HepG2 (cell line): ENCODE measurements at regions not wholly inside any gene's neighbourhood (a gene's known extent, or its start where the extent isn't known, plus 50 kb on each side); places are given as distances from the start of the nearest gene placed in this dataset.

ENCODE experiments used
- ATF7-NPFF ChIP-seq: sonication (generic); formaldehyde crosslinking; IDR thresholded peaks from 2 replicates; pipeline ENCODE4 v1.8.1; 2023; ENCODE audit warnings: mild to moderate bottlenecking, low read depth, missing genetic modification reagents, moderate library complexity
- CEBPG ChIP-seq: IDR thresholded peaks from 2 replicates; pipeline ENCODE4 v1.6.1; 2016
- GABPA ChIP-seq, 2 experiments: IDR thresholded peaks; 2 replicates each; pipeline ENCODE4 v1.6.1; 2011 to 2016; ENCODE audit warnings: low read depth in 2 of 2, low read length in 1 of 2, missing biosample characterization in 1 of 2, missing genetic modification characterization in 1 of 2
- HHEX ChIP-seq: IDR thresholded peaks from 2 replicates; pipeline ENCODE4 v1.6.1; 2016; ENCODE audit warnings: control low read depth
- MED13 ChIP-seq: sonication (generic); formaldehyde crosslinking; IDR thresholded peaks from 2 replicates; pipeline ENCODE4 v1.5.0; 2020; ENCODE audit warnings: missing genetic modification reagents
- MYNN ChIP-seq: sonication (generic); formaldehyde crosslinking; IDR thresholded peaks from 2 replicates; pipeline ENCODE4 v1.4.0; 2020; ENCODE audit warnings: mild to moderate bottlenecking, low read depth, missing genetic modification reagents
- NR2F6 ChIP-seq, 2 experiments: IDR thresholded peaks; 2 replicates each; pipeline ENCODE4 v1.6.1; 2016; ENCODE audit warnings: antibody characterized with exemption in 1 of 2, mild to moderate bottlenecking in 1 of 2
- RAD21 ChIP-seq: fragments of 450-650 bp; formaldehyde crosslinking; IDR thresholded peaks from 2 replicates; pipeline ENCODE4 v1.5.0; 2020; ENCODE audit warnings: mild to moderate bottlenecking
- SP1 ChIP-seq, 2 experiments: fragments of 450-650 bp in 1 of 2; sonication (generic) in 1 of 2; formaldehyde crosslinking in 1 of 2; IDR thresholded peaks; 2 replicates each; pipeline versions ENCODE4 v1.4.0 to v1.6.1; 2016 to 2020; ENCODE audit warnings: missing genetic modification reagents in 1 of 2
- SRSF4 ChIP-seq: fragments of 200-400 bp; formaldehyde crosslinking; IDR thresholded peaks from one replicate; pipeline ENCODE4 v1.6.1; 2018; ENCODE audit warnings: mild to moderate bottlenecking, low read depth, low read length, moderate library complexity; ENCODE audit not compliant: poor library complexity, severe bottlenecking
- ZBTB7A ChIP-seq: sonication (generic); formaldehyde crosslinking; IDR thresholded peaks from 2 replicates; pipeline ENCODE4 v1.8.0; 2022; ENCODE audit warnings: mild to moderate bottlenecking, missing genetic modification reagents
- ZNF776 ChIP-seq: sonication (generic); formaldehyde crosslinking; IDR thresholded peaks from 2 replicates; pipeline ENCODE4 v1.4.0; 2020; ENCODE audit warnings: mild to moderate bottlenecking, missing genetic modification reagents
- TF ChIP-seq, protein P1 (sequence below): sonication (generic); formaldehyde crosslinking; IDR thresholded peaks from 2 replicates; pipeline ENCODE4 v1.5.0; 2020; ENCODE audit warnings: mild to moderate bottlenecking, missing genetic modification reagents, moderate library complexity
- TF ChIP-seq, protein P2 (sequence below): IDR thresholded peaks from 2 replicates; pipeline ENCODE4 v1.4.0; 2020; ENCODE audit warnings: mild to moderate bottlenecking, missing genetic modification reagents

DNA sequence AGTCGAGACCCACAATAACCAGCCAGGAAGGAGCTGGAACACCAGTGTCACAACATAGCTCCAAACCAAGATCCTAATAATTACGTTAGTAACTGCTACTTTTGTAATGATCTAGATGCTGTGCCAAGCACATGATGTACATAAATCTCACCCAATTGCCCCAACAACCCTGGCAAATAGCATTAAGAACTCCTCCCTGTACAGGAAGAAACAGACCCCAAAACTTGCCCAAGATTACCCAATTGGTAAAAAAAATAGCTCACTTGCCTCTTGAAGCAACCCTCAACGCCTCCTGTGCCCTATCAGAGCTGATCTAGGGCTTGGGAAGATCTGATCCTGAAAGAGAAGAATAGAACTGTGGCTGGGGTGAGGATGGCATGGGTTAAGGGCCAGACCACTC is 628.7 kb upstream of the AUTS2 start:
- TF ChIP-seq MED13 (CRISPR knock-in tag): no peak
- TF ChIP-seq CEBPG (CRISPR knock-in tag): no peak
- no peak for TF ChIP-seq ZNF776 (CRISPR knock-in tag)
- TF ChIP-seq, protein P1, sequence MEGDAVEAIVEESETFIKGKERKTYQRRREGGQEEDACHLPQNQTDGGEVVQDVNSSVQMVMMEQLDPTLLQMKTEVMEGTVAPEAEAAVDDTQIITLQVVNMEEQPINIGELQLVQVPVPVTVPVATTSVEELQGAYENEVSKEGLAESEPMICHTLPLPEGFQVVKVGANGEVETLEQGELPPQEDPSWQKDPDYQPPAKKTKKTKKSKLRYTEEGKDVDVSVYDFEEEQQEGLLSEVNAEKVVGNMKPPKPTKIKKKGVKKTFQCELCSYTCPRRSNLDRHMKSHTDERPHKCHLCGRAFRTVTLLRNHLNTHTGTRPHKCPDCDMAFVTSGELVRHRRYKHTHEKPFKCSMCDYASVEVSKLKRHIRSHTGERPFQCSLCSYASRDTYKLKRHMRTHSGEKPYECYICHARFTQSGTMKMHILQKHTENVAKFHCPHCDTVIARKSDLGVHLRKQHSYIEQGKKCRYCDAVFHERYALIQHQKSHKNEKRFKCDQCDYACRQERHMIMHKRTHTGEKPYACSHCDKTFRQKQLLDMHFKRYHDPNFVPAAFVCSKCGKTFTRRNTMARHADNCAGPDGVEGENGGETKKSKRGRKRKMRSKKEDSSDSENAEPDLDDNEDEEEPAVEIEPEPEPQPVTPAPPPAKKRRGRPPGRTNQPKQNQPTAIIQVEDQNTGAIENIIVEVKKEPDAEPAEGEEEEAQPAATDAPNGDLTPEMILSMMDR (CRISPR knock-in tag): no peak
- no peak for TF ChIP-seq NR2F6 (IDR thresholded peaks at IDR 0.05)
- no peak for TF ChIP-seq NR2F6 (CRISPR knock-in tag; IDR thresholded peaks at IDR 0.05)
- TF ChIP-seq MYNN: no peak
- TF ChIP-seq ZBTB7A (CRISPR knock-in tag): no peak
- TF ChIP-seq SP1 (IDR thresholded peaks at IDR 0.05): no peak
- no peak for TF ChIP-seq SP1 (CRISPR knock-in tag; IDR thresholded peaks at IDR 0.05)
- TF ChIP-seq RAD21 (CRISPR knock-in tag): no peak
- TF ChIP-seq GABPA (IDR thresholded peaks at IDR 0.05; ENCODE audit: low read depth, low read length): no peak
- no peak for TF ChIP-seq GABPA (CRISPR knock-in tag; IDR thresholded peaks at IDR 0.05; ENCODE audit: low read depth)
- TF ChIP-seq SRSF4: no peak
- TF ChIP-seq HHEX (CRISPR knock-in tag): no peak
- TF ChIP-seq, protein P2, sequence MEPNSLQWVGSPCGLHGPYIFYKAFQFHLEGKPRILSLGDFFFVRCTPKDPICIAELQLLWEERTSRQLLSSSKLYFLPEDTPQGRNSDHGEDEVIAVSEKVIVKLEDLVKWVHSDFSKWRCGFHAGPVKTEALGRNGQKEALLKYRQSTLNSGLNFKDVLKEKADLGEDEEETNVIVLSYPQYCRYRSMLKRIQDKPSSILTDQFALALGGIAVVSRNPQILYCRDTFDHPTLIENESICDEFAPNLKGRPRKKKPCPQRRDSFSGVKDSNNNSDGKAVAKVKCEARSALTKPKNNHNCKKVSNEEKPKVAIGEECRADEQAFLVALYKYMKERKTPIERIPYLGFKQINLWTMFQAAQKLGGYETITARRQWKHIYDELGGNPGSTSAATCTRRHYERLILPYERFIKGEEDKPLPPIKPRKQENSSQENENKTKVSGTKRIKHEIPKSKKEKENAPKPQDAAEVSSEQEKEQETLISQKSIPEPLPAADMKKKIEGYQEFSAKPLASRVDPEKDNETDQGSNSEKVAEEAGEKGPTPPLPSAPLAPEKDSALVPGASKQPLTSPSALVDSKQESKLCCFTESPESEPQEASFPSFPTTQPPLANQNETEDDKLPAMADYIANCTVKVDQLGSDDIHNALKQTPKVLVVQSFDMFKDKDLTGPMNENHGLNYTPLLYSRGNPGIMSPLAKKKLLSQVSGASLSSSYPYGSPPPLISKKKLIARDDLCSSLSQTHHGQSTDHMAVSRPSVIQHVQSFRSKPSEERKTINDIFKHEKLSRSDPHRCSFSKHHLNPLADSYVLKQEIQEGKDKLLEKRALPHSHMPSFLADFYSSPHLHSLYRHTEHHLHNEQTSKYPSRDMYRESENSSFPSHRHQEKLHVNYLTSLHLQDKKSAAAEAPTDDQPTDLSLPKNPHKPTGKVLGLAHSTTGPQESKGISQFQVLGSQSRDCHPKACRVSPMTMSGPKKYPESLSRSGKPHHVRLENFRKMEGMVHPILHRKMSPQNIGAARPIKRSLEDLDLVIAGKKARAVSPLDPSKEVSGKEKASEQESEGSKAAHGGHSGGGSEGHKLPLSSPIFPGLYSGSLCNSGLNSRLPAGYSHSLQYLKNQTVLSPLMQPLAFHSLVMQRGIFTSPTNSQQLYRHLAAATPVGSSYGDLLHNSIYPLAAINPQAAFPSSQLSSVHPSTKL (CRISPR knock-in tag): no peak
- TF ChIP-seq ATF7-NPFF (CRISPR knock-in tag): no peak
